ENCODE measurements at regions not wholly inside any gene's neighbourhood (a gene's known extent, or its start where the extent isn't known, plus 50 kb on each side); places are given as distances from the start of the nearest gene placed in this dataset.

- TF ChIP-seq CTCF (IDR thresholded peaks at IDR 0.05; ENCODE audit: insufficient read depth, low read length) (no peak), REST (IDR thresholded peaks at IDR 0.05; ENCODE audit: insufficient replicate concordance, low read depth) (no peak), POLR2AphosphoS5 (IDR thresholded peaks at IDR 0.05; ENCODE audit: low read depth) (no peak), GABPA (IDR thresholded peaks at IDR 0.05; ENCODE audit: low read depth) (no peak), SPI1 (IDR thresholded peaks at IDR 0.05; ENCODE audit: borderline replicate concordance, low read depth) (no peak)
Measured at GRCh38 chr1:60345049-60345448, 271.5 kb upstream of the C1orf87 start.

All from HL-60 (cell line).